B cell (primary cell): ENCODE measurements at regions not wholly inside any gene's neighbourhood (a gene's known extent, or its start where the extent isn't known, plus 50 kb on each side); places are given as distances from the start of the nearest gene placed in this dataset.

Experiments used
- EZH2 ChIP-seq: IDR thresholded peaks from 2 replicates; pipeline ENCODE4 v1.6.1; 2012; ENCODE audit warnings: borderline replicate concordance, low read depth, mild to moderate bottlenecking, moderate library complexity, low read length; ENCODE audit not compliant: insufficient read depth, poor library complexity, severe bottlenecking
- TF ChIP-seq, protein P1 (sequence below): fragments of 200-600 bp; IDR thresholded peaks from one replicate; pipeline ENCODE4 v1.8.0; 2022; ENCODE audit warnings: antibody characterized with exemption, mild to moderate bottlenecking

DNA sequence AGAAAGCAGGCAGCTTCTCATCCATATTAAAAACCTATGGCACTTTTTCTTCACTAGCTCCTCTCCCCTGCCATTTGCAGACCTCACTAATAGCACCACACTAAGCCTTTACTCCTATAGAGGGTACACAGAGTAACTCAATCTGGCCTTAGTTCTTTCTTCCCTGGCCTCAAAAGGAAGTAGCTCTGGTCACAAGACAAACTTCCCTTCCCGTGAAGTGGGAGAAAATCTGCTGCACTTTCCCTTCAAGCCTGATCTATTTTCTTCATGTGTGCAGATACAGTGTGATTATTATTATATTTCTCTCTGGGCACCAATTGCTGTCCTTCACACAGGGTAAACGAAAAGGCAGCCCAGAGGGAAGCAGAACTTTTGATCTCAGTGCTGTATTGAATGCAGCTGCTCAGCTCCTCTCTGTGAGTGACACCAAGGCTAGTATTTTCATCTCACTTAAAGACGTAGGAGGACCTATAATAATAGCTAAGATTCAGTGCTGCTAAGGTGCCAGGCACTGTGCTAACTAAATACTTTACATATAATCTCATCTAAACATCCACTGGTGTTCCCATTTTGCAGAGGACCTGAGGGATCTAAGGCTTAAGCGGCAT, 61.9 kb upstream of the RASGRP1 start:
- TF ChIP-seq, protein P1, sequence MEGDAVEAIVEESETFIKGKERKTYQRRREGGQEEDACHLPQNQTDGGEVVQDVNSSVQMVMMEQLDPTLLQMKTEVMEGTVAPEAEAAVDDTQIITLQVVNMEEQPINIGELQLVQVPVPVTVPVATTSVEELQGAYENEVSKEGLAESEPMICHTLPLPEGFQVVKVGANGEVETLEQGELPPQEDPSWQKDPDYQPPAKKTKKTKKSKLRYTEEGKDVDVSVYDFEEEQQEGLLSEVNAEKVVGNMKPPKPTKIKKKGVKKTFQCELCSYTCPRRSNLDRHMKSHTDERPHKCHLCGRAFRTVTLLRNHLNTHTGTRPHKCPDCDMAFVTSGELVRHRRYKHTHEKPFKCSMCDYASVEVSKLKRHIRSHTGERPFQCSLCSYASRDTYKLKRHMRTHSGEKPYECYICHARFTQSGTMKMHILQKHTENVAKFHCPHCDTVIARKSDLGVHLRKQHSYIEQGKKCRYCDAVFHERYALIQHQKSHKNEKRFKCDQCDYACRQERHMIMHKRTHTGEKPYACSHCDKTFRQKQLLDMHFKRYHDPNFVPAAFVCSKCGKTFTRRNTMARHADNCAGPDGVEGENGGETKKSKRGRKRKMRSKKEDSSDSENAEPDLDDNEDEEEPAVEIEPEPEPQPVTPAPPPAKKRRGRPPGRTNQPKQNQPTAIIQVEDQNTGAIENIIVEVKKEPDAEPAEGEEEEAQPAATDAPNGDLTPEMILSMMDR: no peak
- no peak for TF ChIP-seq EZH2
